Fibroblast of lung (primary cell): ENCODE measurements at regions not wholly inside any gene's neighbourhood (a gene's known extent, or its start where the extent isn't known, plus 50 kb on each side); places are given as distances from the start of the nearest gene placed in this dataset.

Source experiments
- DNase-seq, 2 donors: peaks; one replicate each; pipeline versions ENCODE4 v3.0.0 to v3.0.0-alpha.2; 2010; ENCODE audit warnings: low read depth in 2 of 2
- H2AFZ ChIP-seq: 2 replicates; pipeline ENCODE4 v1.5.1; 2012; ENCODE audit warnings: low read length, control low read depth, inconsistent platforms
- H3K27ac ChIP-seq: 2 replicates; pipeline ENCODE4 v1.5.1; 2011; ENCODE audit warnings: low read length, control low read depth; ENCODE audit not compliant: insufficient read depth
- H3K27me3 ChIP-seq: 2 replicates; pipeline ENCODE4 v1.5.1; 2011; ENCODE audit warnings: mild to moderate bottlenecking, low read length; ENCODE audit not compliant: control insufficient read depth, insufficient read depth
- H3K36me3 ChIP-seq: 2 replicates; pipeline ENCODE4 v1.5.1; 2011; ENCODE audit warnings: low read length; ENCODE audit not compliant: control insufficient read depth, insufficient read depth
- H3K4me1 ChIP-seq: 2 replicates; pipeline ENCODE4 v1.5.1; 2011; ENCODE audit warnings: low read length; ENCODE audit not compliant: control insufficient read depth, insufficient read depth; ENCODE audit errors: extremely low read depth
- H3K4me2 ChIP-seq: 2 replicates; pipeline ENCODE4 v1.5.1; 2011; ENCODE audit warnings: low read length, control low read depth; ENCODE audit not compliant: insufficient read depth; ENCODE audit errors: extremely low read depth
- H3K4me3 ChIP-seq, 4 experiments: fragments of 200-600 bp in 1 of 4; sonication (generic) in 1 of 4; replicated peaks in 1 of 4; 2 replicates each; pipeline ENCODE4 v1.5.1; 2011 to 2016; ENCODE audit warnings: low read length in 4 of 4, low read depth in 3 of 4, mild to moderate bottlenecking in 3 of 4, control low read depth in 2 of 4, inconsistent platforms in 1 of 4, mixed read lengths in 1 of 4; ENCODE audit not compliant: insufficient read depth in 1 of 4; ENCODE audit errors: control extremely low read depth in 1 of 4
- H3K79me2 ChIP-seq: 2 replicates; pipeline ENCODE4 v1.5.1; 2012; ENCODE audit warnings: mild to moderate bottlenecking, low read length, inconsistent platforms; ENCODE audit not compliant: control insufficient read depth, insufficient read depth
- H3K9ac ChIP-seq: 2 replicates; pipeline ENCODE4 v1.5.1; 2011; ENCODE audit warnings: mild to moderate bottlenecking, low read length, control low read depth; ENCODE audit not compliant: insufficient read depth
- H3K9me3 ChIP-seq: 2 replicates; pipeline ENCODE4 v1.5.1; 2012; ENCODE audit warnings: low read depth, low read length; ENCODE audit not compliant: control insufficient read depth, insufficient read depth
- H4K20me1 ChIP-seq: 2 replicates; pipeline ENCODE4 v1.5.1; 2011; ENCODE audit warnings: low read length; ENCODE audit not compliant: control insufficient read depth, insufficient read depth; ENCODE audit errors: extremely low read depth
- CTCF ChIP-seq, 2 donors: IDR thresholded peaks in 1 of 2; conservative IDR thresholded peaks in 1 of 2; 1 replicate in 1 of 2; 2 replicates in 1 of 2; pipeline ENCODE4 v1.5.1; 2011 to 2012; ENCODE audit warnings: low read length in 2 of 2, control low read depth in 1 of 2, inconsistent platforms in 1 of 2, low read depth in 1 of 2, mild to moderate bottlenecking in 1 of 2
- EZH2 ChIP-seq: IDR thresholded peaks from 2 replicates; pipeline ENCODE4 v1.5.1; 2012; ENCODE audit warnings: low read length, control low read depth, mild to moderate bottlenecking; ENCODE audit errors: missing control alignments

GRCh38 chr12:38158428-38159091 is 158.0 kb upstream of the ALG10B start:
- H4K20me1 ChIP-seq = no peaks in the 10 kb centered on the region
- TF ChIP-seq EZH2 = no peak
- no peak for TF ChIP-seq CTCF (conservative IDR thresholded peaks at IDR 0.05 in 1 of 2, IDR thresholded peaks at IDR 0.05 in 1 of 2; ENCODE audit: low read depth in 1 of 2, low read length in 2 of 2)
- H3K9me3 ChIP-seq = no peaks in the 10 kb centered on the region
- no peak overlapping the region for H3K4me2 ChIP-seq
- H3K9ac ChIP-seq = no peak overlapping the region
- H3K36me3 ChIP-seq = no peaks in the 10 kb centered on the region
- H3K4me1 ChIP-seq = no peaks in the 10 kb centered on the region
- H3K79me2 ChIP-seq = no peaks in the 10 kb centered on the region
- no peak overlapping the region for H3K4me3 ChIP-seq
- DNase-seq = no peak
- no peak overlapping the region for H3K27ac ChIP-seq
- H3K27me3 ChIP-seq = no peaks in the 10 kb centered on the region
- no peak overlapping the region for H2AFZ ChIP-seq

- Histone ChIP-seq H3K79me2 (no peaks in the 10 kb centered on the region), H3K4me3 (no peak overlapping the region), H3K4me1 (no peaks in the 10 kb centered on the region), H3K36me3 (no peaks in the 10 kb centered on the region), H3K27me3 (no peaks in the 10 kb centered on the region), H3K4me2 (no peak overlapping the region), H2AFZ (no peak overlapping the region), H3K9me3 (no peaks in the 10 kb centered on the region), H3K9ac (no peak overlapping the region), H4K20me1 (no peaks in the 10 kb centered on the region), H3K27ac (no peak overlapping the region)
- no peak for TF ChIP-seq CTCF (conservative IDR thresholded peaks at IDR 0.05 in 1 of 2, IDR thresholded peaks at IDR 0.05 in 1 of 2; ENCODE audit: low read depth in 1 of 2, low read length in 2 of 2)
- no peak for TF ChIP-seq EZH2
- DNase-seq = no peak
Observed at GRCh38 chr12:38159092-38159551, 157.5 kb upstream of the ALG10B start.

- Histone ChIP-seq H4K20me1 (no peaks in the 10 kb centered on the region), H3K9ac (no peak overlapping the region), H3K27ac (no peak overlapping the region), H3K36me3 (no peaks in the 10 kb centered on the region), H3K4me2 (no peak overlapping the region), H3K4me3 (no peak overlapping the region), H3K27me3 (no peaks in the 10 kb centered on the region), H2AFZ (no peak overlapping the region), H3K4me1 (no peaks in the 10 kb centered on the region), H3K79me2 (no peaks in the 10 kb centered on the region), H3K9me3 (no peaks in the 10 kb centered on the region)
- TF ChIP-seq EZH2 (no peak), CTCF (conservative IDR thresholded peaks at IDR 0.05 in 1 of 2, IDR thresholded peaks at IDR 0.05 in 1 of 2; ENCODE audit: low read depth in 1 of 2, low read length in 2 of 2) (no peak)
- DNase-seq = no peak
Observed at GRCh38 chr12:38159591-38160317, 156.8 kb upstream of the ALG10B start.
